GM23338 (cell line): ENCODE measurements at regions not wholly inside any gene's neighbourhood (a gene's known extent, or its start where the extent isn't known, plus 50 kb on each side); places are given as distances from the start of the nearest gene placed in this dataset.

ENCODE experiments used
- ATAC-seq: fragments of 200-7000 bp; cut with Tn5 transposase; 3 replicates; pipeline ENCODE4 v1.9.1; 2020
- DNase-seq: peaks from one replicate; pipeline ENCODE4 v3.0.0-alpha.2; 2015; ENCODE audit warnings: low spot score
- H2AFZ ChIP-seq: fragments of 200-600 bp; sonication (generic); 2 replicates; pipeline ENCODE4 v1.8.0; 2016; ENCODE audit warnings: antibody characterized with exemption, mild to moderate bottlenecking, moderate library complexity
- H3F3A ChIP-seq: fragments of 200-600 bp; sonication (generic); replicated peaks from 2 replicates; pipeline ENCODE4 v1.8.0; 2017; ENCODE audit warnings: antibody characterized with exemption, mixed run types, low read depth
- H3K27ac ChIP-seq: fragments of 200-600 bp; sonication (generic); 2 replicates; pipeline ENCODE4 v1.6.1; 2016; ENCODE audit warnings: low read depth
- H3K27me3 ChIP-seq: fragments of 200-600 bp; sonication (generic); 2 replicates; pipeline ENCODE4 v1.8.0; 2016; ENCODE audit warnings: mild to moderate bottlenecking, mixed run types, moderate library complexity; ENCODE audit not compliant: insufficient read depth
- H3K36me3 ChIP-seq: fragments of 200-600 bp; sonication (generic); 2 replicates; pipeline ENCODE4 v1.8.0; 2016; ENCODE audit warnings: mild to moderate bottlenecking; ENCODE audit not compliant: insufficient read depth
- H3K4me1 ChIP-seq: fragments of 200-600 bp; sonication (generic); 2 replicates; pipeline ENCODE4 v1.8.0; 2016; ENCODE audit warnings: mild to moderate bottlenecking, moderate library complexity; ENCODE audit not compliant: insufficient read depth
- H3K4me2 ChIP-seq: fragments of 200-600 bp; sonication (generic); 2 replicates; pipeline ENCODE4 v1.7.1; 2017; ENCODE audit warnings: mixed run types
- H3K4me3 ChIP-seq: fragments of 200-600 bp; sonication (generic); 2 replicates; pipeline ENCODE4 v1.6.1; 2016; ENCODE audit warnings: mixed run types
- H3K79me2 ChIP-seq: fragments of 200-600 bp; sonication (generic); replicated peaks from 2 replicates; pipeline ENCODE4 v1.8.0; 2017; ENCODE audit warnings: mild to moderate bottlenecking; ENCODE audit not compliant: insufficient read depth
- H3K9me2 ChIP-seq: fragments of 200-600 bp; sonication (generic); 2 replicates; pipeline ENCODE4 v1.8.0; 2017; ENCODE audit not compliant: insufficient read depth
- H4K20me1 ChIP-seq: fragments of 200-600 bp; sonication (generic); replicated peaks from 2 replicates; pipeline ENCODE4 v1.8.0; 2017; ENCODE audit warnings: mild to moderate bottlenecking; ENCODE audit not compliant: insufficient read depth
- H3K27ac Mint-ChIP-seq: 2 replicates; pipeline ENCODE4 v1.8.0; 2020; ENCODE audit warnings: inconsistent platforms, mild to moderate bottlenecking, moderate library complexity, mixed read lengths
- H3K27me3 Mint-ChIP-seq: 3 replicates; pipeline ENCODE4 v1.8.0; 2022; ENCODE audit warnings: low read depth, mild to moderate bottlenecking, moderate library complexity, mixed read lengths, inconsistent platforms; ENCODE audit not compliant: insufficient read depth, poor library complexity
- H3K36me3 Mint-ChIP-seq: 3 replicates; pipeline ENCODE4 v1.8.0; 2021; ENCODE audit warnings: low read depth, mild to moderate bottlenecking, inconsistent platforms, moderate library complexity, mixed read lengths
- H3K4me1 Mint-ChIP-seq: 3 replicates; pipeline ENCODE4 v1.8.0; 2020; ENCODE audit warnings: mild to moderate bottlenecking, inconsistent platforms, mixed read lengths
- H3K4me3 Mint-ChIP-seq: 3 replicates; pipeline ENCODE4 v1.8.0; 2021; ENCODE audit warnings: moderate library complexity, mild to moderate bottlenecking, inconsistent platforms, mixed read lengths
- H3K9me3 Mint-ChIP-seq: 3 replicates; pipeline ENCODE4 v1.8.0; 2020; ENCODE audit warnings: moderate library complexity, mild to moderate bottlenecking, inconsistent platforms, mixed read lengths
- EZH2phosphoT487 ChIP-seq: fragments of 200-600 bp; sonication (generic); IDR thresholded peaks from one replicate; pipeline ENCODE4 v1.8.1; 2018; ENCODE audit warnings: antibody characterized with exemption; ENCODE audit not compliant: unreplicated experiment
- ZNF114 ChIP-seq: fragments of 250-450 bp; sonication (Bioruptor Pico); IDR thresholded peaks from 2 replicates; pipeline ENCODE4 v1.5.0; 2020; ENCODE audit warnings: mild to moderate bottlenecking, moderate library complexity
- TF ChIP-seq, protein P1 (sequence below), 2 experiments: fragments of 200-600 bp in 1 of 2; sonication (generic) in 1 of 2; conservative IDR thresholded peaks; 2 replicates each; pipeline versions ENCODE4 v1.5.1 to v1.6.1; 2016 to 2017; ENCODE audit warnings: antibody characterized with exemption in 2 of 2, low read depth in 2 of 2, mild to moderate bottlenecking in 2 of 2, moderate library complexity in 1 of 2
- TF ChIP-seq, protein P2 (sequence below): IDR thresholded peaks from 2 replicates; pipeline ENCODE4 v1.6.1; 2016; ENCODE audit warnings: antibody characterized with exemption
- TF ChIP-seq, protein P3 (sequence below): IDR thresholded peaks from one replicate; pipeline ENCODE4 v1.6.1; 2018; ENCODE audit warnings: antibody characterized with exemption; ENCODE audit not compliant: unreplicated experiment

DNA sequence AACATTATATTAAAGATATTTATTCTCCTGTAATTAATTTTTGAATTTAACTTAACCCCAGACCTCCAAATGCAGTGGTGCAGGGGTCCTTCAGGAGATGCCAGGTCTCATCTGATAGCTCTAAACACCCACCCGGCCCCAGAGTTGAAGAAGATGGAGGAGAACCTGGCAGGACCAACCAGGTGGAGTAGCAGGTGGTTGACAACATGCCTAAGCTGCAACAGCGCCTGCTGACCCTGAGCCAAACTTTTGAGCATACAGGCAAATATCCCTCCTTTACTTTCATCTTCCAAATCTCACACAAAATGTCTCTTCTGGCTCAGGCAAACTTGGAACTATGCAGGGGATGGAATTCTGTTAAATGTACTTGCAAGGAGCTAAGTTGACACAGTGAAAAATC lies 145.3 kb upstream of the TCF21 start:
- Histone ChIP-seq H3K4me2 (no peak overlapping the region), H3K4me3 (no peak overlapping the region), H4K20me1 (no peaks in the 10 kb centered on the region), H3K9me2 (no peaks in the 10 kb centered on the region), H3K36me3 (no peaks in the 10 kb centered on the region), H3K27ac (no peak overlapping the region), H3F3A (no peaks in the 10 kb centered on the region), H3K27me3 (no peaks in the 10 kb centered on the region), H3K79me2 (no peaks in the 10 kb centered on the region), H3K4me1 (no peaks in the 10 kb centered on the region), H2AFZ (no peak overlapping the region)
- ATAC-seq (no peak), DNase-seq (no peak)
- Mint-ChIP-seq H3K27ac (no peak overlapping the region), H3K4me1 (peaks cover 9% of the 10 kb centered on the region; the same call in 2 of the 3 replicates), H3K9me3 (no peaks in the 10 kb centered on the region), H3K36me3 (no peaks in the 10 kb centered on the region), H3K4me3 (no peak overlapping the region), H3K27me3 (peaks cover 4% of the 10 kb centered on the region)
- TF ChIP-seq, protein P1, sequence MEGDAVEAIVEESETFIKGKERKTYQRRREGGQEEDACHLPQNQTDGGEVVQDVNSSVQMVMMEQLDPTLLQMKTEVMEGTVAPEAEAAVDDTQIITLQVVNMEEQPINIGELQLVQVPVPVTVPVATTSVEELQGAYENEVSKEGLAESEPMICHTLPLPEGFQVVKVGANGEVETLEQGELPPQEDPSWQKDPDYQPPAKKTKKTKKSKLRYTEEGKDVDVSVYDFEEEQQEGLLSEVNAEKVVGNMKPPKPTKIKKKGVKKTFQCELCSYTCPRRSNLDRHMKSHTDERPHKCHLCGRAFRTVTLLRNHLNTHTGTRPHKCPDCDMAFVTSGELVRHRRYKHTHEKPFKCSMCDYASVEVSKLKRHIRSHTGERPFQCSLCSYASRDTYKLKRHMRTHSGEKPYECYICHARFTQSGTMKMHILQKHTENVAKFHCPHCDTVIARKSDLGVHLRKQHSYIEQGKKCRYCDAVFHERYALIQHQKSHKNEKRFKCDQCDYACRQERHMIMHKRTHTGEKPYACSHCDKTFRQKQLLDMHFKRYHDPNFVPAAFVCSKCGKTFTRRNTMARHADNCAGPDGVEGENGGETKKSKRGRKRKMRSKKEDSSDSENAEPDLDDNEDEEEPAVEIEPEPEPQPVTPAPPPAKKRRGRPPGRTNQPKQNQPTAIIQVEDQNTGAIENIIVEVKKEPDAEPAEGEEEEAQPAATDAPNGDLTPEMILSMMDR (conservative IDR thresholded peaks at IDR 0.05; ENCODE audit: low read depth in 2 of 2) = no peak
- TF ChIP-seq ZNF114 = no peak
- TF ChIP-seq EZH2phosphoT487 = no peak
- TF ChIP-seq, protein P2, sequence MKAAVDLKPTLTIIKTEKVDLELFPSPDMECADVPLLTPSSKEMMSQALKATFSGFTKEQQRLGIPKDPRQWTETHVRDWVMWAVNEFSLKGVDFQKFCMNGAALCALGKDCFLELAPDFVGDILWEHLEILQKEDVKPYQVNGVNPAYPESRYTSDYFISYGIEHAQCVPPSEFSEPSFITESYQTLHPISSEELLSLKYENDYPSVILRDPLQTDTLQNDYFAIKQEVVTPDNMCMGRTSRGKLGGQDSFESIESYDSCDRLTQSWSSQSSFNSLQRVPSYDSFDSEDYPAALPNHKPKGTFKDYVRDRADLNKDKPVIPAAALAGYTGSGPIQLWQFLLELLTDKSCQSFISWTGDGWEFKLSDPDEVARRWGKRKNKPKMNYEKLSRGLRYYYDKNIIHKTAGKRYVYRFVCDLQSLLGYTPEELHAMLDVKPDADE = no peak

DNA sequence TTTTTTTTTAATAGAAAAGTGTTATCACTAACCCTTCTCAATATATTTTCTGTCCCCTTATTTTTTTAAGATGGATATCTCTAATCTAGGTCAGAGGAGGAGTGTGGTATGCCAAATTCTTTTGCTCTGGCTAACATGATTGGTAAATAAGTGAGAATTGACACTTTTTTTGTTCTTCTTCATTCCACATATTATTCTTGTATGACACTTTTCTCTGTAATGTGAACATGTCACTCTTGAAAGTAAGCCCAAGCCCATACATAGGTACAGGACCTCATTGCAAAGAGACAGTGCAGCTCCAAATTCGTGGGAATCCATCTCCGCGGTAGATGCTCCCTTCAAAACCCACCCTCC lies 142.5 kb upstream of the TCF21 start:
- H3K4me2 ChIP-seq = no peak overlapping the region
- no peak for DNase-seq

More for the DNA sequence above, 142.5 kb upstream of the TCF21 start:
- Mint-ChIP-seq H3K9me3 (no peaks in the 10 kb centered on the region), H3K4me1 (peaks cover 6% of the 10 kb centered on the region; the same call in 2 of the 3 replicates), H3K36me3 (no peaks in the 10 kb centered on the region), H3K4me3 (no peak overlapping the region), H3K27me3 (peaks cover 4% of the 10 kb centered on the region), H3K27ac (no peak overlapping the region)
- no peak for ATAC-seq
- Histone ChIP-seq H3K9me2 (no peaks in the 10 kb centered on the region), H3K36me3 (no peaks in the 10 kb centered on the region), H3K27me3 (no peaks in the 10 kb centered on the region), H3F3A (no peaks in the 10 kb centered on the region), H3K27ac (no peak overlapping the region), H3K4me3 (no peak overlapping the region), H4K20me1 (no peaks in the 10 kb centered on the region), H3K79me2 (no peaks in the 10 kb centered on the region), H3K4me1 (no peaks in the 10 kb centered on the region), H2AFZ (no peak overlapping the region)
- TF ChIP-seq, protein P3, sequence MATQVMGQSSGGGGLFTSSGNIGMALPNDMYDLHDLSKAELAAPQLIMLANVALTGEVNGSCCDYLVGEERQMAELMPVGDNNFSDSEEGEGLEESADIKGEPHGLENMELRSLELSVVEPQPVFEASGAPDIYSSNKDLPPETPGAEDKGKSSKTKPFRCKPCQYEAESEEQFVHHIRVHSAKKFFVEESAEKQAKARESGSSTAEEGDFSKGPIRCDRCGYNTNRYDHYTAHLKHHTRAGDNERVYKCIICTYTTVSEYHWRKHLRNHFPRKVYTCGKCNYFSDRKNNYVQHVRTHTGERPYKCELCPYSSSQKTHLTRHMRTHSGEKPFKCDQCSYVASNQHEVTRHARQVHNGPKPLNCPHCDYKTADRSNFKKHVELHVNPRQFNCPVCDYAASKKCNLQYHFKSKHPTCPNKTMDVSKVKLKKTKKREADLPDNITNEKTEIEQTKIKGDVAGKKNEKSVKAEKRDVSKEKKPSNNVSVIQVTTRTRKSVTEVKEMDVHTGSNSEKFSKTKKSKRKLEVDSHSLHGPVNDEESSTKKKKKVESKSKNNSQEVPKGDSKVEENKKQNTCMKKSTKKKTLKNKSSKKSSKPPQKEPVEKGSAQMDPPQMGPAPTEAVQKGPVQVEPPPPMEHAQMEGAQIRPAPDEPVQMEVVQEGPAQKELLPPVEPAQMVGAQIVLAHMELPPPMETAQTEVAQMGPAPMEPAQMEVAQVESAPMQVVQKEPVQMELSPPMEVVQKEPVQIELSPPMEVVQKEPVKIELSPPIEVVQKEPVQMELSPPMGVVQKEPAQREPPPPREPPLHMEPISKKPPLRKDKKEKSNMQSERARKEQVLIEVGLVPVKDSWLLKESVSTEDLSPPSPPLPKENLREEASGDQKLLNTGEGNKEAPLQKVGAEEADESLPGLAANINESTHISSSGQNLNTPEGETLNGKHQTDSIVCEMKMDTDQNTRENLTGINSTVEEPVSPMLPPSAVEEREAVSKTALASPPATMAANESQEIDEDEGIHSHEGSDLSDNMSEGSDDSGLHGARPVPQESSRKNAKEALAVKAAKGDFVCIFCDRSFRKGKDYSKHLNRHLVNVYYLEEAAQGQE = no peak
